ENCODE measurements at regions not wholly inside any gene's neighbourhood (a gene's known extent, or its start where the extent isn't known, plus 50 kb on each side); places are given as distances from the start of the nearest gene placed in this dataset.

DNA sequence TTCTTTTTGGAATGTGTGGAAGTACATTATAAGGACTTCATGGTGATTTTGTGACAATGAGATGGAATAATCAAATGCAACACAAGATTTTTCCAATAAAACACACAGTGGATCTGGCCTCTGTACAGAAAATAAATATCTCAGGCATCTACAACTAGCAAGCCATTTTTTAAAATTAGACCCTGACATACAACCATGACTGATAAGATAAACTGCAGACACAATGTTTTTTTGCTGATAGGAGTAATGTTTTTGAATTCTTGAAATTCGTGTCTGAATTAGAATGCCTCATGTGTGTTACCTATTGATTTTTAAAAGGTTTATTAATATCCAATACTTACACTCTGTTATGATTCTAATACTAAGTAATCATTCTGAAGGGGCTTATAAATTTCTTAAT is 328.1 kb downstream of the HGF start:
- TF ChIP-seq, protein P1, sequence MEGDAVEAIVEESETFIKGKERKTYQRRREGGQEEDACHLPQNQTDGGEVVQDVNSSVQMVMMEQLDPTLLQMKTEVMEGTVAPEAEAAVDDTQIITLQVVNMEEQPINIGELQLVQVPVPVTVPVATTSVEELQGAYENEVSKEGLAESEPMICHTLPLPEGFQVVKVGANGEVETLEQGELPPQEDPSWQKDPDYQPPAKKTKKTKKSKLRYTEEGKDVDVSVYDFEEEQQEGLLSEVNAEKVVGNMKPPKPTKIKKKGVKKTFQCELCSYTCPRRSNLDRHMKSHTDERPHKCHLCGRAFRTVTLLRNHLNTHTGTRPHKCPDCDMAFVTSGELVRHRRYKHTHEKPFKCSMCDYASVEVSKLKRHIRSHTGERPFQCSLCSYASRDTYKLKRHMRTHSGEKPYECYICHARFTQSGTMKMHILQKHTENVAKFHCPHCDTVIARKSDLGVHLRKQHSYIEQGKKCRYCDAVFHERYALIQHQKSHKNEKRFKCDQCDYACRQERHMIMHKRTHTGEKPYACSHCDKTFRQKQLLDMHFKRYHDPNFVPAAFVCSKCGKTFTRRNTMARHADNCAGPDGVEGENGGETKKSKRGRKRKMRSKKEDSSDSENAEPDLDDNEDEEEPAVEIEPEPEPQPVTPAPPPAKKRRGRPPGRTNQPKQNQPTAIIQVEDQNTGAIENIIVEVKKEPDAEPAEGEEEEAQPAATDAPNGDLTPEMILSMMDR (IDR thresholded peaks at IDR 0.05; ENCODE audit: low read depth, low read length), result no peak
- TF ChIP-seq POLR2A (IDR thresholded peaks at IDR 0.05; ENCODE audit: extremely low read depth, insufficient read length), result no peak
